HepG2 (cell line): ENCODE measurements at regions not wholly inside any gene's neighbourhood (a gene's known extent, or its start where the extent isn't known, plus 50 kb on each side); places are given as distances from the start of the nearest gene placed in this dataset.

Source experiments
- ATAC-seq: fragments of 200-7000 bp; cut with Tn5 transposase; 3 replicates; pipeline ENCODE4 v1.9.1; 2020; ENCODE audit warnings: mild to moderate bottlenecking, moderate library complexity
- BruUV-seq: library from RNA; stranded (reverse); fragments of 400-500 nt; replicated peaks from 2 replicates; lab custom pipeline; 2021; lab: Mats Ljungman, UMichigan
- CTCF ChIA-PET: fragments of 300-600 bp; formaldehyde crosslinking; extraction: SDS; loops from one replicate; lab custom pipeline; 2021; ENCODE audit warnings: low total read pairs, inconsistent platforms, low intra/inter-chr PET ratio; lab: Yijun Ruan, JAX
- POLR2A ChIA-PET: fragments of 350-600 bp; sonication (Branson Sonifier 250); formaldehyde crosslinking; loops from one replicate; lab custom pipeline; 2020; ENCODE audit warnings: antibody characterized with exemption, inconsistent platforms; lab: Yijun Ruan, JAX
- DNase-seq: peaks from one replicate; pipeline ENCODE4 v3.0.0-alpha.2; 2015; ENCODE audit warnings: low spot score
- FAIRE-seq: peaks from 3 replicates; lab custom pipeline; 2011; peaks lifted over from hg19 to GRCh38; lab: Jason Lieb, UNC
- H2AFZ ChIP-seq: one replicate; pipeline ENCODE4 v1.6.1; 2011; ENCODE audit warnings: low read length, inconsistent platforms
- H3K27ac ChIP-seq: fragments of 300-600 bp; 3 replicates; pipeline ENCODE4 v1.8.0; 2011; ENCODE audit warnings: mixed run types, mild to moderate bottlenecking, mixed read lengths, low read length, inconsistent platforms; ENCODE audit not compliant: insufficient read depth; ENCODE audit errors: extremely low read length
- H3K27me3 ChIP-seq, 2 experiments: fragments of 200-600 bp in 1 of 2; 2 replicates in 1 of 2; 3 replicates in 1 of 2; pipeline versions ENCODE4 v1.6.0 to v1.8.0; 2011; ENCODE audit warnings: low read length in 2 of 2, mild to moderate bottlenecking in 2 of 2, moderate library complexity in 2 of 2, inconsistent platforms in 1 of 2; ENCODE audit not compliant: insufficient read depth in 2 of 2, control insufficient read depth in 1 of 2
- H3K36me3 ChIP-seq, 2 experiments: fragments of 200-600 bp in 1 of 2; replicated peaks in 1 of 2; 2 replicates in 1 of 2; 3 replicates in 1 of 2; pipeline versions ENCODE4 v1.5.1 to v1.8.0; 2011; ENCODE audit warnings: low read length in 2 of 2, inconsistent platforms in 1 of 2; ENCODE audit not compliant: insufficient read depth in 2 of 2, control insufficient read depth in 1 of 2
- H3K4me1 ChIP-seq: 2 replicates; pipeline ENCODE4 v1.5.1; 2012; ENCODE audit warnings: low read length, inconsistent platforms; ENCODE audit not compliant: insufficient read depth
- H3K4me2 ChIP-seq: 2 replicates; pipeline ENCODE4 v1.6.0; 2011; ENCODE audit warnings: low read depth, low read length, inconsistent platforms
- H3K4me3 ChIP-seq, 3 experiments: fragments of 200-600 bp in 1 of 3; sonication (generic), shearing (Covaris generic) in 1 of 3; replicated peaks in 1 of 3; 2 replicates each; pipeline ENCODE4 v1.5.1; 2011 to 2016; ENCODE audit warnings: low read length in 3 of 3, inconsistent platforms in 2 of 3, low read depth in 2 of 3, mild to moderate bottlenecking in 2 of 3, control low read depth in 1 of 3, mixed read lengths in 1 of 3; ENCODE audit not compliant: insufficient read depth in 1 of 3
- H3K79me2 ChIP-seq: one replicate; pipeline ENCODE4 v1.6.1; 2011; ENCODE audit warnings: low read length, inconsistent platforms; ENCODE audit not compliant: insufficient read depth
- H3K9ac ChIP-seq: 2 replicates; pipeline ENCODE4 v1.6.0; 2011; ENCODE audit warnings: mild to moderate bottlenecking, low read depth, low read length, inconsistent platforms; ENCODE audit not compliant: insufficient read depth
- H3K9me3 ChIP-seq: 2 replicates; pipeline ENCODE4 v1.5.1; 2012; ENCODE audit warnings: mild to moderate bottlenecking, low read length
- H4K20me1 ChIP-seq: 2 replicates; pipeline ENCODE4 v1.6.0; 2011; ENCODE audit warnings: inconsistent platforms, mild to moderate bottlenecking, low read length, moderate library complexity; ENCODE audit not compliant: insufficient read depth
- CBFB ChIP-seq: sonication (generic); formaldehyde crosslinking; IDR thresholded peaks from 2 replicates; pipeline ENCODE4 v1.4.0; 2020; ENCODE audit warnings: missing genetic modification reagents
- IRF9 ChIP-seq: sonication (generic); formaldehyde crosslinking; IDR thresholded peaks from 2 replicates; pipeline ENCODE4 v1.8.0; 2022; ENCODE audit warnings: missing genetic modification reagents, mild to moderate bottlenecking, borderline replicate concordance
- JUND ChIP-seq: sonication (generic); formaldehyde crosslinking; IDR thresholded peaks from 2 replicates; pipeline ENCODE4 v1.8.0; 2022; ENCODE audit warnings: mild to moderate bottlenecking, missing genetic modification reagents
- NFE2L2 ChIP-seq: fragments of 150-350 bp; IDR thresholded peaks from 2 replicates; pipeline ENCODE4 v1.6.1; 2014; ENCODE audit warnings: low read length
- PPARG ChIP-seq: conservative IDR thresholded peaks from 2 replicates; pipeline ENCODE4 v1.6.1; 2016; ENCODE audit warnings: missing biosample characterization, missing genetic modification reagents
- RBM22 ChIP-seq: fragments of 200-400 bp; formaldehyde crosslinking; optimal IDR thresholded peaks from 2 replicates; pipeline ENCODE3; 2017; ENCODE audit warnings: mild to moderate bottlenecking, low read length, moderate library complexity
- SP4 ChIP-seq: sonication (generic); formaldehyde crosslinking; IDR thresholded peaks from 2 replicates; pipeline ENCODE4 v1.8.1; 2023; ENCODE audit warnings: mild to moderate bottlenecking, missing genetic modification reagents
- STAT6 ChIP-seq: sonication (generic); formaldehyde crosslinking; IDR thresholded peaks from 2 replicates; pipeline ENCODE4 v1.4.0; 2020; ENCODE audit warnings: missing genetic modification reagents, mild to moderate bottlenecking, borderline replicate concordance
- TBX2 ChIP-seq: sonication (generic); formaldehyde crosslinking; IDR thresholded peaks from 2 replicates; pipeline ENCODE4 v1.5.0; 2020; ENCODE audit warnings: missing genetic modification reagents, mild to moderate bottlenecking, borderline replicate concordance
- TCF12 ChIP-seq, 2 experiments: fragments of 450-650 bp in 1 of 2; sonication (generic) in 1 of 2; formaldehyde crosslinking in 1 of 2; IDR thresholded peaks; 2 replicates each; pipeline versions ENCODE4 v1.6.1 to v1.8.0; 2017 to 2022; ENCODE audit warnings: antibody characterized with exemption in 1 of 2, mild to moderate bottlenecking in 1 of 2, missing genetic modification reagents in 1 of 2, moderate library complexity in 1 of 2
- TIGD3 ChIP-seq: sonication (generic); formaldehyde crosslinking; IDR thresholded peaks from 2 replicates; pipeline ENCODE4 v1.5.1; 2020; ENCODE audit warnings: mild to moderate bottlenecking, missing genetic modification reagents, borderline replicate concordance
- YY1 ChIP-seq: IDR thresholded peaks from 2 replicates; pipeline ENCODE4 v1.6.1; 2011; ENCODE audit warnings: low read length, low read depth, moderate library complexity, mild to moderate bottlenecking; ENCODE audit not compliant: insufficient read depth, insufficient replicate concordance
- ZNF333 ChIP-seq: sonication (generic); formaldehyde crosslinking; IDR thresholded peaks from 2 replicates; pipeline ENCODE4 v1.4.0; 2020; ENCODE audit warnings: mild to moderate bottlenecking, missing genetic modification reagents, borderline replicate concordance
- ZNF382 ChIP-seq: sonication (generic); formaldehyde crosslinking; IDR thresholded peaks from 2 replicates; pipeline ENCODE4 v1.5.0; 2020; ENCODE audit warnings: missing genetic modification reagents, mild to moderate bottlenecking, borderline replicate concordance
- ZNF567 ChIP-seq: sonication (generic); formaldehyde crosslinking; IDR thresholded peaks from 2 replicates; pipeline ENCODE4 v1.8.1; 2023; ENCODE audit warnings: mild to moderate bottlenecking, missing genetic modification reagents, borderline replicate concordance
- ZNF766 ChIP-seq: sonication (generic); formaldehyde crosslinking; IDR thresholded peaks from 2 replicates; pipeline ENCODE4 v1.5.0; 2020; ENCODE audit warnings: missing genetic modification reagents, borderline replicate concordance
- ZNF776 ChIP-seq: sonication (generic); formaldehyde crosslinking; IDR thresholded peaks from 2 replicates; pipeline ENCODE4 v1.4.0; 2020; ENCODE audit warnings: mild to moderate bottlenecking, missing genetic modification reagents
- ZNF792 ChIP-seq: IDR thresholded peaks from 2 replicates; pipeline ENCODE4 v1.6.1; 2016
- WGBS: methylation state at CpG from one replicate; pipeline ENCODE4 v1.1.6; 2017; ENCODE audit warnings: low lambda C conversion rate; 5-methylcytosine and 5-hydroxymethylcytosine counted together
- in situ Hi-C: cut with HindIII; loops from 2 replicates; pipeline ENCODE4 v1.10.0; 2017; ENCODE audit warnings: low pct_unique_long_range_greater_than_20kb; ENCODE audit not compliant: extremely low pct_ligation_motif_present
- intact Hi-C: fragments of 100-400 bp; cut with micrococcal nuclease; formaldehyde crosslinking; loops from one replicate; pipeline ENCODE4 v1.10.0; 2022; ENCODE audit not compliant: unreplicated experiment

- no peak for TF ChIP-seq STAT6
- TF ChIP-seq ZNF766 (CRISPR knock-in tag) = no peak
- TF ChIP-seq TIGD3 (CRISPR knock-in tag) = no peak
- TF ChIP-seq TCF12 (IDR thresholded peaks at IDR 0.05) = no peak
- no peak for TF ChIP-seq TCF12 (CRISPR knock-in tag; IDR thresholded peaks at IDR 0.05)
Observed at GRCh38 chr12:11595080-11595479, 54.4 kb upstream of the ETV6 start (continued).

DNA sequence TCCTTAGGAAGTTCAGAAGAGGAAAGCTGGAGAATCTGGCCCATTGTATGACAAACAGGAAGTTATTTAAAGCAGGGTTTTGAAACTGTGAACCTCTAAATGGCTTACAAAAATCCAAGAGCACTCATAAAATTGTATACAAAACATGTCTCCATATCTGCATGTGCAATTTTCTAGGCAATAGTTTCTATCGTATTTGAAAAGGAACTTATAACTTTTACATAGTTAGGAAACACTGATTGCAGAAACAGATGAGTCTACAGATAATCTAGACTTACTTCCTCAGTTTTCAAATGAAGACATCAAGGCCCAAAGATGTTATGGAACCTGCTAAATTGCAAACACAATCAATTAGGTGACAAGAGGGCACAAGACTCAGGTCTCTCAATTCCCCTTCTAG lies 53.3 kb upstream of the ETV6 start:
- Histone ChIP-seq H4K20me1 (no peaks in the 10 kb centered on the region), H3K4me3 (no peak overlapping the region), H3K27ac (no peak overlapping the region), H3K4me2 (no peak overlapping the region), H3K36me3 (no peaks in the 10 kb centered on the region), H3K9me3 (no peaks in the 10 kb centered on the region), H2AFZ (no peak overlapping the region), H3K79me2 (no peaks in the 10 kb centered on the region), H3K27me3 (peaks cover 3 to 8% of the 10 kb centered on the region in 2 experiments; a peak in 3 of 5 replicates), H3K4me1 (no peaks in the 10 kb centered on the region), H3K9ac (no peak overlapping the region)
- DNase-seq = no peak
- in situ Hi-C loops (no loop called here), intact Hi-C loops (no loop called here)
- ATAC-seq = no peak
- BruUV-seq = no TSS peak
- ChIA-PET POLR2A (no interaction called here), CTCF (no interaction called here)
- WGBS = 45% methylated on average over 1 of the region's 1 CpG
- no peak for FAIRE-seq
- TF ChIP-seq CBFB (CRISPR knock-in tag) (no peak), PPARG (CRISPR knock-in tag) (no peak), ZNF333 (CRISPR knock-in tag) (no peak), YY1 (no peak), IRF9 (CRISPR knock-in tag) (no peak), JUND (CRISPR knock-in tag) (no peak), SP4 (no peak), RBM22 (no peak), TBX2 (CRISPR knock-in tag) (no peak), ZNF792 (no peak), NFE2L2 (no peak), ZNF567 (CRISPR knock-in tag) (no peak), ZNF382 (CRISPR knock-in tag) (no peak), ZNF776 (CRISPR knock-in tag) (no peak)
